CD4-positive, CD25-positive, alpha-beta regulatory T cell (primary cell): ENCODE measurements at regions not wholly inside any gene's neighbourhood (a gene's known extent, or its start where the extent isn't known, plus 50 kb on each side); places are given as distances from the start of the nearest gene placed in this dataset.
"Not testable (repeated sequence)": the region's sequence is repeated elsewhere in the genome, so short reads cannot be mapped to it uniquely, and the experiment has no call there.

ENCODE experiments used
- ATAC-seq, 2 donors: fragments of 150-1000 bp; cut with Tn5 transposase; one replicate each; pipeline ENCODE4 v1.10.0; 2021; ENCODE audit warnings: low read depth in 2 of 2, moderate number of reproducible peaks in 2 of 2, moderate library complexity in 1 of 2
- DNase-seq, 3 donors: peaks; one replicate each; pipeline versions ENCODE4 v3.0.0 to v3.0.0-alpha.2; 2012 to 2022; ENCODE audit warnings: mixed read lengths in 1 of 3
- H3K27ac ChIP-seq: one replicate; pipeline ENCODE4 v1.7.0; 2013; ENCODE audit warnings: mild to moderate bottlenecking, low read length; ENCODE audit not compliant: insufficient read depth, poor library complexity, severe bottlenecking
- H3K27me3 ChIP-seq: one replicate; pipeline ENCODE4 v1.7.0; 2013; ENCODE audit warnings: low read length; ENCODE audit not compliant: control insufficient read depth, insufficient read depth
- H3K36me3 ChIP-seq: one replicate; pipeline ENCODE4 v1.7.0; 2013; ENCODE audit warnings: mild to moderate bottlenecking, low read length, moderate library complexity; ENCODE audit not compliant: control insufficient read depth, insufficient read depth
- H3K4me1 ChIP-seq: 2 replicates; pipeline ENCODE4 v1.7.0; 2013; ENCODE audit warnings: mild to moderate bottlenecking, low read length; ENCODE audit not compliant: insufficient read depth, control insufficient read depth, poor library complexity, severe bottlenecking
- H3K4me3 ChIP-seq: one replicate; pipeline ENCODE4 v1.7.0; 2013; ENCODE audit warnings: low read depth, mild to moderate bottlenecking, low read length, moderate library complexity
- H3K9me3 ChIP-seq, 2 experiments: 1 replicate in 1 of 2; 2 replicates in 1 of 2; pipeline ENCODE4 v1.7.0; 2013; ENCODE audit warnings: low read length in 2 of 2, mild to moderate bottlenecking in 1 of 2, moderate library complexity in 1 of 2; ENCODE audit not compliant: control insufficient read depth in 2 of 2
- H3K27ac Mint-ChIP-seq, 3 donors: one replicate each; pipeline ENCODE4 v1.8.0; 2020 to 2022; ENCODE audit warnings: mild to moderate bottlenecking in 3 of 3, mixed read lengths in 3 of 3, moderate library complexity in 2 of 3
- H3K27me3 Mint-ChIP-seq: one replicate; pipeline ENCODE4 v1.8.0; 2022; ENCODE audit warnings: mild to moderate bottlenecking, mixed read lengths
- H3K36me3 Mint-ChIP-seq: one replicate; pipeline ENCODE4 v1.8.0; 2020; ENCODE audit warnings: mixed read lengths
- H3K4me1 Mint-ChIP-seq, 4 donors: one replicate each; pipeline ENCODE4 v1.8.0; 2020 to 2022; ENCODE audit warnings: mixed read lengths in 4 of 4, mild to moderate bottlenecking in 1 of 4
- H3K4me3 Mint-ChIP-seq, 4 donors: one replicate each; pipeline ENCODE4 v1.8.0; 2020 to 2022; ENCODE audit warnings: mild to moderate bottlenecking in 4 of 4, mixed read lengths in 4 of 4, moderate library complexity in 3 of 4
- H3K9me3 Mint-ChIP-seq, 7 donors: one replicate each; pipeline ENCODE4 v1.8.0; 2020 to 2022; ENCODE audit warnings: mixed read lengths in 7 of 7, mild to moderate bottlenecking in 3 of 7, moderate library complexity in 2 of 7

DNA sequence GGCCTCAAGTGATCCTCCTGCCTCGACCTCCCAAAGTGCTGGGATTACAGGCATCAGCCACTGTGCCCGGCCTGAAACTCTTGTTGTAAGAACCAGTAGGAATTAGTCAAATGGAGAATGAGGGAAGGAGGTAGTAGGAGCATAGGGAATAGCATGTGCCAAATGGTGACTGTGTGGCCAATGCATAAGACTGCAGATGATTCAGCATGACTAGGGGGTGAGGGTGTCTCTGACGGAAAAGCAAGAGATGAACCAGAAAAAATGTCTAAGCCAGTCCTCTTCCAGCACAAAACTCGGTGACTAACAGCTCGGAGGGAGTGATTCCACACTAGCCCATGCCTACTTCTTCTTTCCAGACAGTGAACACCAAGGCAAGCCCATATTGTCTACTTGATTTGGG, 58.2 kb upstream of the DUSP21 start:
- H3K4me1 Mint-ChIP-seq = no peaks in the 10 kb centered on the region
- DNase-seq = no peak
- no peak for ATAC-seq
- no peaks in the 10 kb centered on the region for H3K27me3 ChIP-seq
- no peaks in the 10 kb centered on the region for H3K27me3 Mint-ChIP-seq
- H3K27ac Mint-ChIP-seq = no peak overlapping the region
- no peaks in the 10 kb centered on the region for H3K4me1 ChIP-seq
- H3K36me3 Mint-ChIP-seq = no peaks in the 10 kb centered on the region
- H3K9me3 Mint-ChIP-seq = peaks cover 0 to 2% (median 0%) of the 10 kb centered on the region in 7 donors
- no peak overlapping the region for H3K4me3 ChIP-seq
- H3K9me3 ChIP-seq = no peaks in the 10 kb centered on the region
- H3K4me3 Mint-ChIP-seq = no peak overlapping the region
- no peaks in the 10 kb centered on the region for H3K36me3 ChIP-seq
- no peak overlapping the region for H3K27ac ChIP-seq

DNA sequence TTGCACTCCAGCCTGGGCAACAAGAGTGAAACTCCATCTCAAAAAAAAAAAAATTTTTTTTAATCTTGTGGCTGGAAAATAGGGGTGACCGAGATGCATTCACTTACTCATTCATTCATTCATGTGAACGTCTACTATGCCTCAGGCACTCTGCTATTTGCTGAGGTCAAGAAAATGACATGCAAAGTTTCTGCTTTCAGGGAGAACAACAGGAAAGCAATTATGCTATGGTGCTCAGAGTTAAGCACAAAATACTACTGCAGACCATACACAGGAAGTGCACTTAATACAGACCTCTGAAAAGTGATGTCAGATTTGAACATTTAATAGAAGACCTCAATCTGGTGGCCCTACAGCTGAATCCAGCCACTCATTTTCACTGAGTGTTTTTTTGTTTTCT, 59.6 kb upstream of the DUSP21 start:
- H3K36me3 Mint-ChIP-seq = no peaks in the 10 kb centered on the region
- no peak overlapping the region for H3K4me3 ChIP-seq
- ATAC-seq (no peak), DNase-seq (peak in 1 of 3 donors; percentile 2)
- H3K4me3 Mint-ChIP-seq = no peak overlapping the region
- H3K36me3 ChIP-seq = no peaks in the 10 kb centered on the region
- no peaks in the 10 kb centered on the region for H3K27me3 ChIP-seq
- H3K27ac Mint-ChIP-seq = no peak overlapping the region
- H3K27me3 Mint-ChIP-seq = no peaks in the 10 kb centered on the region
- H3K4me1 ChIP-seq = no peaks in the 10 kb centered on the region
- H3K9me3 ChIP-seq = no peaks in the 10 kb centered on the region
- no peaks in the 10 kb centered on the region for H3K4me1 Mint-ChIP-seq
- no peaks in the 10 kb centered on the region for H3K9me3 Mint-ChIP-seq
- no peak overlapping the region for H3K27ac ChIP-seq

DNA sequence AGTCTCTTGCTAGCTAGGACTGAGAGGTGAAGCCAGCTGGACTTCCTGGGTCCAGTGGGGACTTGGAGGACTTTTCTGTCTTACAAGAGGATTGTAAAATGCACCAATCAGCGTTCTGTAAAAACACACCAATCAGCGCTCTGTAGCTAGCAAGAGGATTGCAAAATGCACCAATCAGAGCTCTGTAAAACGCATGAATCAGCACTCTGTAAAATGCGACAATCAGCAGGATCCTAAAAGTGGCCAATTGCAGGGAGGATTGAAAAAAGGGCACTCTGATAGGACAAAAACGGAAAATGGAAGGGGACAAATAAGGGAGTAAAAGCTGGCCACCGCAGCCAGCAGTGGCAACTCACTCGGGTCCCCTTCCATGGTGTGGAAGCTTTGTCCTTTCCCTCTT, 65.6 kb upstream of the DUSP21 start:
- Histone ChIP-seq H3K27me3 (no peaks in the 10 kb centered on the region), H3K4me1 (no peaks in the 10 kb centered on the region), H3K36me3 (no peaks in the 10 kb centered on the region), H3K4me3 (no peak overlapping the region), H3K9me3 (no peaks in the 10 kb centered on the region), H3K27ac (no peak overlapping the region)
- ATAC-seq (no peak), DNase-seq (no peak)
- H3K36me3 Mint-ChIP-seq = no peaks in the 10 kb centered on the region
- H3K27me3 Mint-ChIP-seq = no peaks in the 10 kb centered on the region
- no peak overlapping the region for H3K27ac Mint-ChIP-seq
- no peak overlapping the region for H3K4me3 Mint-ChIP-seq
- no peaks in the 10 kb centered on the region for H3K9me3 Mint-ChIP-seq
- no peaks in the 10 kb centered on the region for H3K4me1 Mint-ChIP-seq

- Mint-ChIP-seq H3K36me3 (no peaks in the 10 kb centered on the region), H3K27me3 (no peaks in the 10 kb centered on the region), H3K4me3 (no peak overlapping the region), H3K9me3 (no peaks in the 10 kb centered on the region), H3K4me1 (no peaks in the 10 kb centered on the region), H3K27ac (no peak overlapping the region)
- Histone ChIP-seq H3K27ac (no peak overlapping the region), H3K4me1 (no peaks in the 10 kb centered on the region), H3K9me3 (no peaks in the 10 kb centered on the region), H3K36me3 (no peaks in the 10 kb centered on the region), H3K4me3 (no peak overlapping the region), H3K27me3 (no peaks in the 10 kb centered on the region)
- ATAC-seq (no peak), DNase-seq (no peak)
Measured at GRCh38 chrX:44775726-44776125, 68.1 kb upstream of the DUSP21 start.

DNA sequence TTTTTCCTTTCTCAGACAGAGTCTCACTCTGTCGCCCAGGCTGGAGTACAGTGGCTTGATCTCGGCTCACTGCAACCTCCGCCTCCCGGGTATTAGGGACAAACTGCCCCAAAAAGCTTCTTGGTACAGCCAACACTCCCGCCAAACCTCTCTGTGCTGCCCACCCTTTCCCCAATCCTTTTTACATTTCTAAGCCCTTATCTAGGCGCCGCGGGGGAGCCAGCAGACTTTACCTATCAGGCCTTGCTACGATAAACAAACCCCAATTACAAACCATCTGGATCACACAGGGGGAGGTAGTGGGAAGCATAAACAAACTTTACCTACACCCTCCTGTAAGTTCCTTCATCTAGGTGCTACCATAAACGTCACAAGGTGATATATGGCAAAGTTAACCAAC, 69.8 kb upstream of the DUSP21 start:
- not testable (repeated sequence) for H3K9me3 Mint-ChIP-seq, H3K27me3 Mint-ChIP-seq, H3K4me1 Mint-ChIP-seq, H3K4me1 ChIP-seq, H3K27ac ChIP-seq, DNase-seq, H3K36me3 Mint-ChIP-seq, H3K9me3 ChIP-seq, H3K27me3 ChIP-seq, H3K4me3 Mint-ChIP-seq, H3K36me3 ChIP-seq, H3K4me3 ChIP-seq, H3K27ac Mint-ChIP-seq, ATAC-seq

DNA sequence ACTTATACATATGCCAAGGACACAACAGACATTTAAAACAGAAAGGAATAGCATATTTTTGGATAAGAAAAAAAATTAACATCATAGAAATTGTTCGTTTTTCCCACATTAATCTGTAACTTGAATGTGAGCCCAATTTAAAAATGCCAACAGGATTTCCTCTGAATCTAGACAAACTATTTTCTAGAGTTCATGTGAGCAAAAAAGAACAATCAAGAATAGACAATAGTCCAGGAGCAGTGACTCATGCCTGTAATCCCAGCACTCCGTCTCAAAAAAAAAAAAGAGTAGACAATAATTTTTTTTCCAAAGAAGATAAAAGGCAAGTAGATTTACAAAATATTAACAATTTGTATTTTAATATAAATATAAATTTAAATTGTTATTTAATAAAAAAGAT, 73.7 kb upstream of the DUSP21 start:
- peaks cover 0 to 5% (median 0%) of the 10 kb centered on the region in 7 donors for H3K9me3 Mint-ChIP-seq
- H3K36me3 Mint-ChIP-seq = no peaks in the 10 kb centered on the region
- Histone ChIP-seq H3K27me3 (no peaks in the 10 kb centered on the region), H3K4me1 (no peaks in the 10 kb centered on the region), H3K36me3 (no peaks in the 10 kb centered on the region), H3K4me3 (no peak overlapping the region), H3K9me3 (no peaks in the 10 kb centered on the region), H3K27ac (no peak overlapping the region)
- DNase-seq = no peak
- H3K4me3 Mint-ChIP-seq = no peak overlapping the region
- no peak for ATAC-seq
- no peak overlapping the region for H3K27ac Mint-ChIP-seq
- H3K4me1 Mint-ChIP-seq = no peaks in the 10 kb centered on the region
- no peaks in the 10 kb centered on the region for H3K27me3 Mint-ChIP-seq

DNA sequence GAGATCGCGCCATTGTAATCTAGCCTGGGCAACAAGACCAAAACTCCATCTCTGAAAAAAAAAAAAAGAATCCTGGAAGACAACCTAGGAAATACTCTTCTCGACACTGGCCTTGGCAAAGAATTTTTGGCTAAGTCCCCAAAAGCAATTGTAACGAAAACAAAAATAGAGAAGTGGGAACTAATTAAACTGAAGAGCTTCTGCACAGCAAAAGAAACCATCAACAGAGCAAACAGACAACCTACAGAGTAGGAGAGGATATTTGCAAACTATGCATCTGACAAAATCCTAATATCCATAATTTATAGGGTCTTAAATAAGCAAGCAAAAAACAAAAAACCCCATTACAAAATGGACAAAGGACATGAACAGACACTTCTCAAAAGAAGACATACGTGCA, 76.5 kb upstream of the DUSP21 start:
- Histone ChIP-seq H3K27me3 (no peaks in the 10 kb centered on the region), H3K4me1 (no peaks in the 10 kb centered on the region), H3K9me3 (no peaks in the 10 kb centered on the region), H3K36me3 (no peaks in the 10 kb centered on the region), H3K4me3 (no peak overlapping the region), H3K27ac (no peak overlapping the region)
- Mint-ChIP-seq H3K36me3 (no peaks in the 10 kb centered on the region), H3K27me3 (no peaks in the 10 kb centered on the region), H3K9me3 (peaks cover 0 to 5% (median 0%) of the 10 kb centered on the region in 7 donors), H3K4me1 (no peaks in the 10 kb centered on the region), H3K27ac (no peak overlapping the region), H3K4me3 (no peak overlapping the region)
- no peak for ATAC-seq
- DNase-seq = no peak

GRCh38 chrX:44765556-44765955, 78.3 kb upstream of the DUSP21 start:
- Histone ChIP-seq H3K4me3 (no peak overlapping the region), H3K27ac (no peak overlapping the region), H3K36me3 (no peaks in the 10 kb centered on the region), H3K9me3 (no peaks in the 10 kb centered on the region), H3K27me3 (no peaks in the 10 kb centered on the region), H3K4me1 (no peaks in the 10 kb centered on the region)
- Mint-ChIP-seq H3K4me1 (no peaks in the 10 kb centered on the region), H3K9me3 (peaks cover 0 to 5% (median 0%) of the 10 kb centered on the region in 7 donors), H3K27ac (no peak overlapping the region), H3K36me3 (no peaks in the 10 kb centered on the region), H3K4me3 (no peak overlapping the region), H3K27me3 (no peaks in the 10 kb centered on the region)
- no peak for ATAC-seq
- DNase-seq = no peak
